SK-N-SH treated with all-trans-retinoic acid at 6 μM for 48 hours (cell line): ENCODE measurements at regions not wholly inside any gene's neighbourhood (a gene's known extent, or its start where the extent isn't known, plus 50 kb on each side); places are given as distances from the start of the nearest gene placed in this dataset.

Source experiments
- ATAC-seq: fragments of 200-7000 bp; cut with Tn5 transposase; 3 replicates; pipeline ENCODE4 v1.9.1; 2020; ENCODE audit warnings: mild to moderate bottlenecking, moderate library complexity
- CREB5 ChIP-seq: fragments of 250-450 bp; sonication (Bioruptor Pico); IDR thresholded peaks from 2 replicates; pipeline ENCODE4 v1.5.1; 2020; ENCODE audit warnings: low read depth, mild to moderate bottlenecking, moderate library complexity
- CSDC2 ChIP-seq: fragments of 250-450 bp; sonication (Bioruptor Pico); IDR thresholded peaks from 2 replicates; pipeline ENCODE4 v1.5.0; 2020; ENCODE audit warnings: mild to moderate bottlenecking, moderate library complexity
- ESRRG ChIP-seq: fragments of 250-450 bp; sonication (Bioruptor Pico); IDR thresholded peaks from 2 replicates; pipeline ENCODE4 v1.6.1; 2021; ENCODE audit warnings: mild to moderate bottlenecking
- GLIS3 ChIP-seq: fragments of 250-450 bp; sonication (Bioruptor Pico); IDR thresholded peaks from 2 replicates; pipeline ENCODE4 v1.5.0; 2020; ENCODE audit warnings: mild to moderate bottlenecking, moderate library complexity
- ISL1 ChIP-seq: fragments of 250-450 bp; sonication (Bioruptor Pico); IDR thresholded peaks from 2 replicates; pipeline ENCODE4 v2.1.2; 2022; ENCODE audit warnings: mild to moderate bottlenecking, moderate library complexity
- OSR1 ChIP-seq: fragments of 250-450 bp; sonication (Bioruptor Pico); IDR thresholded peaks from 2 replicates; pipeline ENCODE4 v1.8.0; 2022; ENCODE audit warnings: moderate library complexity, mild to moderate bottlenecking, inconsistent platforms
- PATZ1 ChIP-seq: fragments of 250-450 bp; sonication (Bioruptor Pico); IDR thresholded peaks from 2 replicates; pipeline ENCODE4 v1.8.0; 2020; ENCODE audit warnings: mild to moderate bottlenecking, moderate library complexity, borderline replicate concordance
- PPARA ChIP-seq: fragments of 250-450 bp; sonication (Bioruptor Pico); IDR thresholded peaks from 2 replicates; pipeline ENCODE4 v1.5.0; 2020; ENCODE audit warnings: mild to moderate bottlenecking, borderline replicate concordance
- RARB ChIP-seq: fragments of 250-450 bp; sonication (Bioruptor Pico); IDR thresholded peaks from 2 replicates; pipeline ENCODE4 v1.8.0; 2021; ENCODE audit warnings: mild to moderate bottlenecking, moderate library complexity
- SNAI2 ChIP-seq: fragments of 250-450 bp; sonication (Bioruptor Pico); IDR thresholded peaks from 2 replicates; pipeline ENCODE4 v1.5.0; 2020; ENCODE audit warnings: mild to moderate bottlenecking, moderate library complexity
- TCF4 ChIP-seq: fragments of 250-450 bp; sonication (Bioruptor Pico); IDR thresholded peaks from 2 replicates; pipeline ENCODE4 v1.8.0; 2021; ENCODE audit warnings: mild to moderate bottlenecking, moderate library complexity, borderline replicate concordance
- TOX ChIP-seq: fragments of 250-450 bp; sonication (Bioruptor Pico); IDR thresholded peaks from 2 replicates; pipeline ENCODE4 v1.8.0; 2021; ENCODE audit warnings: mild to moderate bottlenecking, moderate library complexity, borderline replicate concordance
- TSHZ2 ChIP-seq: fragments of 250-450 bp; sonication (Bioruptor Pico); IDR thresholded peaks from 2 replicates; pipeline ENCODE4 v1.5.0; 2020; ENCODE audit warnings: mild to moderate bottlenecking, moderate library complexity
- ZC3H10 ChIP-seq: fragments of 250-450 bp; sonication (Bioruptor Pico); IDR thresholded peaks from 2 replicates; pipeline ENCODE4 v1.5.1; 2021; ENCODE audit warnings: mild to moderate bottlenecking, moderate library complexity
- ZFP3 ChIP-seq: fragments of 250-450 bp; sonication (Bioruptor Pico); IDR thresholded peaks from 2 replicates; pipeline ENCODE4 v1.5.0; 2020; ENCODE audit warnings: mild to moderate bottlenecking, moderate library complexity
- ZFP30 ChIP-seq: fragments of 450-650 bp; formaldehyde crosslinking; IDR thresholded peaks from 2 replicates; pipeline ENCODE4 v1.5.0; 2022; ENCODE audit warnings: mild to moderate bottlenecking, moderate library complexity
- ZNF565 ChIP-seq: fragments of 450-650 bp; formaldehyde crosslinking; conservative IDR thresholded peaks from 2 replicates; pipeline ENCODE4 v1.5.0; 2020; ENCODE audit warnings: low read depth, mild to moderate bottlenecking, moderate library complexity
- ZNF70 ChIP-seq: fragments of 450-650 bp; formaldehyde crosslinking; IDR thresholded peaks from 2 replicates; pipeline ENCODE4 v1.5.0; 2020; ENCODE audit warnings: mild to moderate bottlenecking, moderate library complexity
- ZNF8 ChIP-seq: fragments of 450-650 bp; formaldehyde crosslinking; IDR thresholded peaks from 2 replicates; pipeline ENCODE4 v1.5.0; 2020; ENCODE audit warnings: mild to moderate bottlenecking, moderate library complexity
- TF ChIP-seq, protein P1 (sequence below): fragments of 250-450 bp; sonication (Bioruptor Pico); IDR thresholded peaks from 2 replicates; pipeline ENCODE4 v1.5.1; 2021; ENCODE audit warnings: mild to moderate bottlenecking, moderate library complexity

DNA sequence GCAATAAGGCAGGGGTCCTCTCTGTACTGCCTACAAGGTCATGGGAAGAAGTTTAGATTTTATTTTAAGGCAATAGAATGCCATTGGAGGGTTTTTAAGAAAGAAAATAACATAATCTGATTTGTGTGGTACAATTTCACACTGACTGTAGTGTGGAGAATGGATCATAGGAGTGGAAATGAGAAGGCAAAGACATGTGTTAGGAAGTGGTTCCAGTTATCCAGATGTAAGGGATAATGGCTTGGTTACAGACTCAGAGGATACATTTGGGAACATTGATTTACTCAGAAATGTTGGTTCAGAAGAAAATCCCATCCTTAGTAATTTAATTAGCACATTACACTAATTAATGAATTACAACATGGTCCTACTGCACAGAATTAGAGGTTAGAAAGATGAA lies 788.2 kb downstream of the SLITRK5 start:
- no peak for ATAC-seq
- TF ChIP-seq, protein P1, sequence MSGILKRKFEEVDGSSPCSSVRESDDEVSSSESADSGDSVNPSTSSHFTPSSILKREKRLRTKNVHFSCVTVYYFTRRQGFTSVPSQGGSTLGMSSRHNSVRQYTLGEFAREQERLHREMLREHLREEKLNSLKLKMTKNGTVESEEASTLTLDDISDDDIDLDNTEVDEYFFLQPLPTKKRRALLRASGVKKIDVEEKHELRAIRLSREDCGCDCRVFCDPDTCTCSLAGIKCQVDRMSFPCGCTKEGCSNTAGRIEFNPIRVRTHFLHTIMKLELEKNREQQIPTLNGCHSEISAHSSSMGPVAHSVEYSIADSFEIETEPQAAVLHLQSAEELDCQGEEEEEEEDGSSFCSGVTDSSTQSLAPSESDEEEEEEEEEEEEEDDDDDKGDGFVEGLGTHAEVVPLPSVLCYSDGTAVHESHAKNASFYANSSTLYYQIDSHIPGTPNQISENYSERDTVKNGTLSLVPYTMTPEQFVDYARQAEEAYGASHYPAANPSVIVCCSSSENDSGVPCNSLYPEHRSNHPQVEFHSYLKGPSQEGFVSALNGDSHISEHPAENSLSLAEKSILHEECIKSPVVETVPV, result no peak
- TF ChIP-seq RARB (CRISPR knock-in tag) (no peak), PATZ1 (CRISPR knock-in tag) (no peak), ISL1 (no peak), ZFP30 (CRISPR knock-in tag) (no peak), ZC3H10 (no peak), ZNF565 (CRISPR knock-in tag) (no peak), SNAI2 (CRISPR knock-in tag) (no peak), TOX (CRISPR knock-in tag) (no peak), ZNF8 (CRISPR knock-in tag) (no peak), ESRRG (CRISPR knock-in tag) (no peak), PPARA (CRISPR knock-in tag) (no peak)

DNA sequence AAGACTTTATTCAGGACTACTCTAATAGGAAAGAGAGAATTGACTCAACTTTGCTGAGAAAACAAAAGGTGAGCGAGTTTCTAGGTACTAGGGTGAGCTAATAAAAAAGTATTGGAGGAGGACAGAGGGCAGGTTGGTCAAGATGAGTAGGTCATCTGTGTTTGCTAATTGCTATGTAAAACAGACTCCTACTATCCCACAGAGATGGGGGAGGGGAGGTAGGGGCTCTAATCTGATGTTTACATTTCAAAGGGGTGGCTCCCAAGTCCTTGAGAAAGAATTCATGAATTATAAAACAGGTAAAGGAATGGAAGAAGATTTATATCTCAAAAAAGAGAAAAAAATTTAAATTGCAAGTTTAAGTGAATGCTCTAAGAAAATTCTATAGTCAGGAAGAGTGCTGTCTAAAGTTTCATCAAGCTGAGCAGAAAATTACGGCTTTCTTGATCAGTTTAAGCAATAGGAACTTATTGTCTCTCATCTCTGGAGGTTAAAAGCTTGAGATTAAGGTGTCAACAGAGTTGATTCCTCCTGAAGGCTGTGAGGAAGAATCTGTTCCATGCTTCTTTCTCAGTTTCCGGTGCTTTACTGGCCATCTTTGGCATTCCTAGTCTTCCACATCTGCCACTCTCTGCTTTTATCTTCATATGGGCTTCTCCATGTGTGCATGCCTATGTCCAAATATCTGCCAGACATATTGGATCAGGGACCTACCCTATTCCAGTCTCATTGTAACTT lies 790.3 kb downstream of the SLITRK5 start:
- no peak for ATAC-seq
- TF ChIP-seq ZNF70 (CRISPR knock-in tag) (no peak), ISL1 (no peak), CSDC2 (CRISPR knock-in tag) (no peak), TSHZ2 (CRISPR knock-in tag) (no peak), OSR1 (CRISPR knock-in tag) (no peak), GLIS3 (CRISPR knock-in tag) (no peak), ZC3H10 (no peak), ZFP3 (no peak), ZNF565 (CRISPR knock-in tag) (no peak), ZFP30 (CRISPR knock-in tag) (no peak), CREB5 (no peak)
- TF ChIP-seq, protein P1, result no peak

DNA sequence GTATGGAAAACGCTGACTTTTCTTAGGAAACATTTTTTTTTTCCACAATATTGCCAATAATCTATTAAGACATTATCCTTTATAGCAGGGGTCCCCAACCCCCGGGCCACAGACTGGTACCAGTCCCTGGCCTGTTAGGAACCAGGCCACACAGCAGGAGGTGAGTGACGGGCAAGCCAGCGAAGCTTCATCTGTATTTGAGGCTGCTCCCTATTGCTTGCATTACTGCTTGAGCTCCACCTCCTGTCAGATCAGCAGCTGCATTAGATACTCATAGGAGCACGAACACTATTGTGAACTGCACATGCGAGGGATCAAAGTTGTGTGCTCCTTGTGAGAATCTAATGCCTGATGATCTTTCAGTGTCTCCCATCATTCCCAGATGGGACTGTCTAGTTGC lies 793.7 kb downstream of the SLITRK5 start:
- TF ChIP-seq CSDC2 (CRISPR knock-in tag) (no peak), PATZ1 (CRISPR knock-in tag) (no peak), TCF4 (no peak)
- no peak for ATAC-seq
